K562 (cell line): ENCODE measurements at regions not wholly inside any gene's neighbourhood (a gene's known extent, or its start where the extent isn't known, plus 50 kb on each side); places are given as distances from the start of the nearest gene placed in this dataset.
A peak's percentile ranks its signal among the peaks of the same experiment; 100 is the strongest.

Experiments used
- DACH1 ChIP-seq: fragments of 450-650 bp; IDR thresholded peaks from 2 replicates; pipeline ENCODE4 v1.6.1; 2018; ENCODE audit not compliant: partially characterized antibody
- DMBX1 ChIP-seq: fragments of 250-450 bp; sonication (Bioruptor Pico); IDR thresholded peaks from 2 replicates; pipeline ENCODE4 v1.8.0; 2022; ENCODE audit warnings: inconsistent platforms, mild to moderate bottlenecking, moderate library complexity, borderline replicate concordance
- MAZ ChIP-seq, 2 experiments: fragments of 450-650 bp in 1 of 2; sonication (generic) in 1 of 2; formaldehyde crosslinking; IDR thresholded peaks in 1 of 2; conservative IDR thresholded peaks in 1 of 2; 2 replicates each; pipeline versions ENCODE4 v1.4.0 to v1.5.0; 2020; ENCODE audit warnings: mild to moderate bottlenecking in 1 of 2, missing genetic modification reagents in 1 of 2
- MTA3 ChIP-seq: fragments of 450-650 bp; formaldehyde crosslinking; IDR thresholded peaks from 2 replicates; pipeline ENCODE4 v1.6.1; 2017; ENCODE audit warnings: mild to moderate bottlenecking, borderline replicate concordance
- PCBP2 ChIP-seq: fragments of 200-400 bp; formaldehyde crosslinking; IDR thresholded peaks from 2 replicates; pipeline ENCODE4 v1.6.1; 2018; ENCODE audit warnings: low read length, low read depth, mild to moderate bottlenecking, moderate library complexity; ENCODE audit not compliant: poor library complexity, severe bottlenecking
- PHB2 ChIP-seq: fragments of 450-650 bp; IDR thresholded peaks from 2 replicates; pipeline ENCODE4 v1.6.1; 2017; ENCODE audit warnings: low read depth
- RBM17 ChIP-seq: fragments of 200-400 bp; formaldehyde crosslinking; IDR thresholded peaks from 2 replicates; pipeline ENCODE4 v1.6.1; 2017; ENCODE audit warnings: low read depth, mild to moderate bottlenecking, low read length, borderline replicate concordance
- SAFB ChIP-seq: fragments of 200-400 bp; formaldehyde crosslinking; IDR thresholded peaks from 2 replicates; pipeline ENCODE4 v1.6.1; 2017; ENCODE audit warnings: low read depth, low read length, borderline replicate concordance
- SMARCA4 ChIP-seq: fragments of 450-650 bp; IDR thresholded peaks from 2 replicates; pipeline ENCODE4 v1.6.1; 2016
- SREBF2 ChIP-seq: sonication (generic); formaldehyde crosslinking; IDR thresholded peaks from 2 replicates; pipeline ENCODE4 v1.4.0; 2020; ENCODE audit warnings: mild to moderate bottlenecking, missing genetic modification reagents
- SRSF7 ChIP-seq: fragments of 200-400 bp; formaldehyde crosslinking; optimal IDR thresholded peaks from 2 replicates; pipeline ENCODE3; 2017; ENCODE audit warnings: mild to moderate bottlenecking, low read depth, low read length
- TBL1XR1 ChIP-seq, 2 experiments: IDR thresholded peaks; 2 replicates each; pipeline ENCODE4 v1.6.1; 2012; ENCODE audit warnings: improper control_type of control experiment in 2 of 2, low read length in 2 of 2, mild to moderate bottlenecking in 1 of 2
- TRIM28 ChIP-seq: fragments of 450-650 bp; IDR thresholded peaks from 2 replicates; pipeline ENCODE4 v1.6.1; 2017
- ZNF121 ChIP-seq: sonication (generic); formaldehyde crosslinking; conservative IDR thresholded peaks from 2 replicates; pipeline ENCODE4 v1.8.0; 2022; ENCODE audit warnings: missing genetic modification reagents
- ZNF766 ChIP-seq: fragments of 200-800 bp; sonication (Bioruptor generic); conservative IDR thresholded peaks from 2 replicates; pipeline ENCODE4 v1.6.1; 2016; ENCODE audit warnings: missing genetic modification characterization, missing compliant biosample characterization
- ZNF79 ChIP-seq: fragments of 250-450 bp; sonication (Bioruptor Pico); IDR thresholded peaks from 2 replicates; pipeline ENCODE4 v1.4.0; 2020; ENCODE audit warnings: low read depth, mild to moderate bottlenecking, moderate library complexity
- TF ChIP-seq, protein P1 (sequence below): fragments of 250-450 bp; sonication (Bioruptor Pico); IDR thresholded peaks from 2 replicates; pipeline ENCODE4 v1.9.0; 2021; ENCODE audit warnings: mild to moderate bottlenecking, inconsistent platforms
- TF ChIP-seq, protein P2 (sequence below): fragments of 450-650 bp; IDR thresholded peaks from 2 replicates; pipeline ENCODE4 v1.6.1; 2016
- TF ChIP-seq, protein P3 (sequence below): fragments of 250-450 bp; sonication (Bioruptor Pico); IDR thresholded peaks from 2 replicates; pipeline ENCODE4 v1.5.0; 2022; ENCODE audit warnings: mild to moderate bottlenecking

DNA sequence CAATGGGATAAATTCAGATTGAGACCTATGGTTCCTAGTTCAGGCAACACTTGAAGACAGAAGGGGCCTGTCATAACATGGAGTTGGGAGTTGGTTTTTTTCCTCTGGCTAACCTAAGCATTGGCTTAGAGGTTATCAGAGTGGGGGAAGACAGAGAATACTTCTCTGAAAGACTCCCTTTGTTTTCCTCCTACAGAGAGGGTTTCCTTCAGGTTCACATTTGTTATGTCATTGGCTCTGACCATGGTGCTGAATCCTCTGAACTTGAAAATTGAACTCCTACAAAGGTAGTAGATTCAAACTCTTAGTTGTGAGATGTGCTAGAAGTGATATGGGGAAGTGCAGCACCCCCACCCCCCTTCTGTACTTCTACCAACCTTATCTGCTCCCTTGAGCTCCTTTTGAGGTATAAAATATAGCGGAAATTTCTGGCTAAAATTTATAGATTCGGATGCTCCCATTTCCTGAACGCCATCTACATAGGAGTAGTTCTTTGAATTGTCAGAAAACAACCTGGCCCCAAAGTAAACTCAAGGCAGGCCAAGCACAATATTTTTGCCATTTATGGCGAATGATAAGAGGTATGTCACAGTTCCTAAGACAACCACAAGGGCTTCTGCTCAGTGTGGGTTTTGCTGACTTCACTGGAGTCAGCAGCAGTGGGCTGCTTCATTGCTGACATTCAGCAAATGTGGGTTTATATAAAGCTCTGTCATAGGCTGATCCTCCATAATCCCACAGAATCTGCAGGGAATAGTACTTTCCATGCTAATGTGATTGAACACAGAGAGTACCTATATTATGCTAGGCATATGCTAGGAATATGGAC is 131.6 kb upstream of the KLF14 start (continued):
- TF ChIP-seq, protein P1, sequence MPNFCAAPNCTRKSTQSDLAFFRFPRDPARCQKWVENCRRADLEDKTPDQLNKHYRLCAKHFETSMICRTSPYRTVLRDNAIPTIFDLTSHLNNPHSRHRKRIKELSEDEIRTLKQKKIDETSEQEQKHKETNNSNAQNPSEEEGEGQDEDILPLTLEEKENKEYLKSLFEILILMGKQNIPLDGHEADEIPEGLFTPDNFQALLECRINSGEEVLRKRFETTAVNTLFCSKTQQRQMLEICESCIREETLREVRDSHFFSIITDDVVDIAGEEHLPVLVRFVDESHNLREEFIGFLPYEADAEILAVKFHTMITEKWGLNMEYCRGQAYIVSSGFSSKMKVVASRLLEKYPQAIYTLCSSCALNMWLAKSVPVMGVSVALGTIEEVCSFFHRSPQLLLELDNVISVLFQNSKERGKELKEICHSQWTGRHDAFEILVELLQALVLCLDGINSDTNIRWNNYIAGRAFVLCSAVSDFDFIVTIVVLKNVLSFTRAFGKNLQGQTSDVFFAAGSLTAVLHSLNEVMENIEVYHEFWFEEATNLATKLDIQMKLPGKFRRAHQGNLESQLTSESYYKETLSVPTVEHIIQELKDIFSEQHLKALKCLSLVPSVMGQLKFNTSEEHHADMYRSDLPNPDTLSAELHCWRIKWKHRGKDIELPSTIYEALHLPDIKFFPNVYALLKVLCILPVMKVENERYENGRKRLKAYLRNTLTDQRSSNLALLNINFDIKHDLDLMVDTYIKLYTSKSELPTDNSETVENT (CRISPR knock-in tag): no peak
- peak in 1 of 2 experiments; percentile 40; a peak in 1 of 4 replicates for TF ChIP-seq MAZ (CRISPR knock-in tag; conservative IDR thresholded peaks at IDR 0.05 in 1 of 2, IDR thresholded peaks at IDR 0.05 in 1 of 2)
- TF ChIP-seq SREBF2: no peak
- no peak for TF ChIP-seq TBL1XR1 (IDR thresholded peaks at IDR 0.05; ENCODE audit: low read length in 2 of 2)
- no peak for TF ChIP-seq DACH1
- no peak for TF ChIP-seq SAFB
- TF ChIP-seq, protein P2, sequence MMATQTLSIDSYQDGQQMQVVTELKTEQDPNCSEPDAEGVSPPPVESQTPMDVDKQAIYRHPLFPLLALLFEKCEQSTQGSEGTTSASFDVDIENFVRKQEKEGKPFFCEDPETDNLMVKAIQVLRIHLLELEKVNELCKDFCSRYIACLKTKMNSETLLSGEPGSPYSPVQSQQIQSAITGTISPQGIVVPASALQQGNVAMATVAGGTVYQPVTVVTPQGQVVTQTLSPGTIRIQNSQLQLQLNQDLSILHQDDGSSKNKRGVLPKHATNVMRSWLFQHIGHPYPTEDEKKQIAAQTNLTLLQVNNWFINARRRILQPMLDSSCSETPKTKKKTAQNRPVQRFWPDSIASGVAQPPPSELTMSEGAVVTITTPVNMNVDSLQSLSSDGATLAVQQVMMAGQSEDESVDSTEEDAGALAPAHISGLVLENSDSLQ: no peak
- peak; percentile 96 for TF ChIP-seq ZNF766 (CRISPR knock-in tag)
- TF ChIP-seq TRIM28: no peak
- TF ChIP-seq DMBX1 (CRISPR knock-in tag): peak; percentile 56; the same call in 1 of the 2 replicates
- no peak for TF ChIP-seq SMARCA4
- TF ChIP-seq, protein P3, sequence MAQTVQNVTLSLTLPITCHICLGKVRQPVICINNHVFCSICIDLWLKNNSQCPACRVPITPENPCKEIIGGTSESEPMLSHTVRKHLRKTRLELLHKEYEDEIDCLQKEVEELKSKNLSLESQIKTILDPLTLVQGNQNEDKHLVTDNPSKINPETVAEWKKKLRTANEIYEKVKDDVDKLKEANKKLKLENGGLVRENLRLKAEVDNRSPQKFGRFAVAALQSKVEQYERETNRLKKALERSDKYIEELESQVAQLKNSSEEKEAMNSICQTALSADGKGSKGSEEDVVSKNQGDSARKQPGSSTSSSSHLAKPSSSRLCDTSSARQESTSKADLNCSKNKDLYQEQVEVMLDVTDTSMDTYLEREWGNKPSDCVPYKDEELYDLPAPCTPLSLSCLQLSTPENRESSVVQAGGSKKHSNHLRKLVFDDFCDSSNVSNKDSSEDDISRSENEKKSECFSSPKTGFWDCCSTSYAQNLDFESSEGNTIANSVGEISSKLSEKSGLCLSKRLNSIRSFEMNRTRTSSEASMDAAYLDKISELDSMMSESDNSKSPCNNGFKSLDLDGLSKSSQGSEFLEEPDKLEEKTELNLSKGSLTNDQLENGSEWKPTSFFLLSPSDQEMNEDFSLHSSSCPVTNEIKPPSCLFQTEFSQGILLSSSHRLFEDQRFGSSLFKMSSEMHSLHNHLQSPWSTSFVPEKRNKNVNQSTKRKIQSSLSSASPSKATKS (CRISPR knock-in tag): no peak
- no peak for TF ChIP-seq SRSF7
- no peak for TF ChIP-seq RBM17
- TF ChIP-seq ZNF121 (CRISPR knock-in tag): no peak
- TF ChIP-seq PHB2: no peak
- no peak for TF ChIP-seq ZNF79 (CRISPR knock-in tag)
- TF ChIP-seq PCBP2: no peak
- no peak for TF ChIP-seq MTA3
